ENCODE measurements at regions not wholly inside any gene's neighbourhood (a gene's known extent, or its start where the extent isn't known, plus 50 kb on each side); places are given as distances from the start of the nearest gene placed in this dataset.

DNA sequence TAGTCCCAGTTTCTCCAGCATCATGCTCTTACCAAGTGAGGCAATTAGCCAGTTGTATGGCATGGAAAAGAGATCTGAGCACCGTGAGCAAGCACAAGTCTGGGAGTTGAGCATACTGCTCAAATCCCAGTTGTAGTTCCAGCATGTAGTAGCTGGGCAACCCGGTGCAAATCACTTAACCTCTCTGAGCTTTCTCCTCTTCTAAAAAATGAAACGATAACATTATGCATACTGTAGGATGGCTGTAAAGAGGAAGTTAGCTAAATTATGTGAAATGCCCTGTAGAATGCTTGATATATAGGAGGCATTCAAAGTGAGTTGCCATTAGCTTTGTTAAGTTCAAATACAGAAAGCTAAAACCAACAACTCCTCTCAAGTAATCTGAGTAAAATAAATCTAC lies 164.0 kb upstream of the ZEB2 start:
- Histone ChIP-seq H3K27ac (ENCODE audit: low read depth, low read length) (no peak overlapping the region), H3K36me3 (ENCODE audit: control insufficient read depth, insufficient read depth, low read length) (no peaks in the 10 kb centered on the region), H3K27me3 (ENCODE audit: control insufficient read depth, insufficient read depth, low read length) (no peaks in the 10 kb centered on the region), H3K9ac (ENCODE audit: low read length) (no peak overlapping the region), H3K4me3 (ENCODE audit: low read length) (no peak overlapping the region), H3K4me1 (ENCODE audit: control insufficient read depth, insufficient read depth, low read length) (no peaks in the 10 kb centered on the region)

GRCh38 chr2:144683107-144683753 lies 163.3 kb upstream of the ZEB2 start:
- H3K4me3 ChIP-seq (ENCODE audit: low read length): no peak overlapping the region
- no peak overlapping the region for H3K27ac ChIP-seq (ENCODE audit: low read depth, low read length)
- H3K4me1 ChIP-seq (ENCODE audit: control insufficient read depth, insufficient read depth, low read length): no peaks in the 10 kb centered on the region
- H3K9ac ChIP-seq (ENCODE audit: low read length): no peak overlapping the region
- H3K27me3 ChIP-seq (ENCODE audit: control insufficient read depth, insufficient read depth, low read length): no peaks in the 10 kb centered on the region
- H3K36me3 ChIP-seq (ENCODE audit: control insufficient read depth, insufficient read depth, low read length): no peaks in the 10 kb centered on the region

GRCh38 chr2:144682248-144682647 lies 162.3 kb upstream of the ZEB2 start:
- no peak overlapping the region for H3K4me3 ChIP-seq (ENCODE audit: low read length)
- H3K27ac ChIP-seq (ENCODE audit: low read depth, low read length): no peak overlapping the region

GRCh38 chr2:144681389-144681788 lies 161.5 kb upstream of the ZEB2 start:
- Histone ChIP-seq H3K4me1 (ENCODE audit: control insufficient read depth, insufficient read depth, low read length) (no peaks in the 10 kb centered on the region), H3K9ac (ENCODE audit: low read length) (no peak overlapping the region), H3K4me3 (ENCODE audit: low read length) (no peak overlapping the region), H3K36me3 (ENCODE audit: control insufficient read depth, insufficient read depth, low read length) (no peaks in the 10 kb centered on the region), H3K27ac (ENCODE audit: low read depth, low read length) (no peak overlapping the region), H3K27me3 (ENCODE audit: control insufficient read depth, insufficient read depth, low read length) (no peaks in the 10 kb centered on the region)

More at GRCh38 chr2:144682248-144682647, 162.3 kb upstream of the ZEB2 start:
- Histone ChIP-seq H3K4me1 (ENCODE audit: control insufficient read depth, insufficient read depth, low read length) (no peaks in the 10 kb centered on the region), H3K27me3 (ENCODE audit: control insufficient read depth, insufficient read depth, low read length) (no peaks in the 10 kb centered on the region), H3K36me3 (ENCODE audit: control insufficient read depth, insufficient read depth, low read length) (no peaks in the 10 kb centered on the region), H3K9ac (ENCODE audit: low read length) (no peak overlapping the region)

DNA sequence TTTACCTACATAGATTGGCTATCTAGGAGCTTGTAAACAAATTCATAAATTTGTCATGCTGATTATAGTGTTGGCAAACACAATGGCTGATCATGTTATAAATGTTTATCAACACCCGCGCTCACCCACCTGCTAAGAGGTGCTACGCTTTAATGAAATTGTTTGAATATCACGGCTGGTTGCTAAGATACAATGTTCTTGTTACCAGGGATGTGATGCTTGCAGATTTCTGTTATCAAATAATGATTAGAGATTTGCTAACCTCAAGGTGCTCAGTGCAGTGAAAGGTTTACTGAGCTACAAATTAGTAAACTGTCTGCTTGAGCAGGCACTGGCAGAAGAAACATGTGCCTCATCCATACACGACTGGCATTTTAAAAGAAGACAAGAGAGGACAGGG lies 160.0 kb upstream of the ZEB2 start:
- H3K27me3 ChIP-seq (ENCODE audit: control insufficient read depth, insufficient read depth, low read length): no peaks in the 10 kb centered on the region
- no peaks in the 10 kb centered on the region for H3K4me1 ChIP-seq (ENCODE audit: control insufficient read depth, insufficient read depth, low read length)
- H3K36me3 ChIP-seq (ENCODE audit: control insufficient read depth, insufficient read depth, low read length): no peaks in the 10 kb centered on the region
- no peak overlapping the region for H3K4me3 ChIP-seq (ENCODE audit: low read length)
- no peak overlapping the region for H3K9ac ChIP-seq (ENCODE audit: low read length)
- no peak overlapping the region for H3K27ac ChIP-seq (ENCODE audit: low read depth, low read length)

DNA sequence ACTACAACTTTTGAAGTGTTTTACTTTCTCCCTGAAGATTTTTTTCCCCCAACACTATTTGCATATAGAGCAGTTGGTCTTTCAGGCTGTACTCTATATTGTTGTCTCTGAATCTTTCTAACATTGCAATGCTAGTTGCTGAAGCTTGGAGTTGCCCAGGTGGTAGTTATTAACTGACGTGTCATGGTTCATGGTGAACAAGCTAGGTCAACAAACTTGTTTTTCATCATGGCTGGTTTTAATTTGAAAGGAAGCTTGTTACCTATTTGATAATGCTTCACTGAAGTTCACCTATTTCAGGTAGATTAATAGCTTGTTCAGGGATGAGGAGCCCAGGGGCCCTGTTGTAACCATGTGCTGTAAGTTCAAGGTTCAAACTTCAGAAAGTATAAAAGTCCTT lies 158.8 kb upstream of the ZEB2 start:
- no peak overlapping the region for H3K9ac ChIP-seq (ENCODE audit: low read length)
- no peak overlapping the region for H3K27ac ChIP-seq (ENCODE audit: low read depth, low read length)
- H3K4me3 ChIP-seq (ENCODE audit: low read length): no peak overlapping the region
- H3K27me3 ChIP-seq (ENCODE audit: control insufficient read depth, insufficient read depth, low read length): no peaks in the 10 kb centered on the region
- no peaks in the 10 kb centered on the region for H3K36me3 ChIP-seq (ENCODE audit: control insufficient read depth, insufficient read depth, low read length)
- H3K4me1 ChIP-seq (ENCODE audit: control insufficient read depth, insufficient read depth, low read length): no peaks in the 10 kb centered on the region

DNA sequence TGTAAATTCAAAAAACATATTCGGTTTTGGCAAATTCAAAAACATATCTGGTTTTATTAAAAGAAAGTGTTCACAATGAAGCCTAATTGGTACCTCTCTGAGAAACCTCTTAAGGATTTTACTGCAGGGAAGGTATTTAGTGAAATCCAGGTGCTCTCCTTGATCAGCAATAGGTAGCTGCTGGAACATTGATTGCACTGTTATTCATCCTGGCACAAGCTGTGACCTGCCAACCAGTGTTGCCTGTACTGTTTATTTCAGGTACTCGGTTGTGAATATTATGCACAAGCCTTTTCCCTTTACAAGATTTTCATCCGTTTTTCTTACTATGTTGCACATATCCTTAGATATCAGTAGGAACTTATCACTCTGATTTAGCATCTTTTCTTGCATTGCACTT lies 155.8 kb upstream of the ZEB2 start:
- no peaks in the 10 kb centered on the region for H3K4me1 ChIP-seq (ENCODE audit: control insufficient read depth, insufficient read depth, low read length)
- H3K27me3 ChIP-seq (ENCODE audit: control insufficient read depth, insufficient read depth, low read length): no peaks in the 10 kb centered on the region
- no peak overlapping the region for H3K9ac ChIP-seq (ENCODE audit: low read length)
- H3K4me3 ChIP-seq (ENCODE audit: low read length): no peak overlapping the region
- H3K27ac ChIP-seq (ENCODE audit: low read depth, low read length): no peak overlapping the region
- H3K36me3 ChIP-seq (ENCODE audit: control insufficient read depth, insufficient read depth, low read length): no peaks in the 10 kb centered on the region

- Histone ChIP-seq H3K4me3 (ENCODE audit: low read length) (no peak overlapping the region), H3K27ac (ENCODE audit: low read depth, low read length) (no peak overlapping the region), H3K36me3 (ENCODE audit: control insufficient read depth, insufficient read depth, low read length) (no peaks in the 10 kb centered on the region), H3K4me1 (ENCODE audit: control insufficient read depth, insufficient read depth, low read length) (no peaks in the 10 kb centered on the region), H3K9ac (ENCODE audit: low read length) (no peak overlapping the region), H3K27me3 (ENCODE audit: control insufficient read depth, insufficient read depth, low read length) (no peaks in the 10 kb centered on the region)
These were observed 155.4 kb upstream of the ZEB2 start for GRCh38 chr2:144675331-144675730.

GRCh38 chr2:144674071-144674470 lies 154.2 kb upstream of the ZEB2 start:
- Histone ChIP-seq H3K4me3 (ENCODE audit: low read length) (no peak overlapping the region), H3K27ac (ENCODE audit: low read depth, low read length) (no peak overlapping the region), H3K36me3 (ENCODE audit: control insufficient read depth, insufficient read depth, low read length) (no peaks in the 10 kb centered on the region), H3K4me1 (ENCODE audit: control insufficient read depth, insufficient read depth, low read length) (no peaks in the 10 kb centered on the region), H3K9ac (ENCODE audit: low read length) (no peak overlapping the region), H3K27me3 (ENCODE audit: control insufficient read depth, insufficient read depth, low read length) (no peaks in the 10 kb centered on the region)

DNA sequence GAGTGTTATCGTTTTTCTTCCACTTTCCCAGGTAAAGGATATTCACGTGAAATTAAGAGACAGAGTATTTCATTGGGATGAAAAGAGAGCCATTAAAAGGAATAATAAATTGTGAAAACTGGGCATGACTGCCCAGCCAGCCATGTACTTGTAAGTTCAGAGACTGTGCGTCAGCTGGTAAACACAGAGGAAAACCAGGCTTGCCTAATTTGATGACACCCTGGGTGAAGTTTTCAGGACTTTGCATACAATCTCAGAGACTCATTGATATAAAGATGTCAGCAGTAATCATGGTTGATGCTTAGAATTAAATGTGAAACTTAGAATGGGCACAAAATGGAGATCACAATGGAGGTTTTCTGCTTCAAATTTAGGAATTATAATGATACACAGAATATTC lies 153.5 kb upstream of the ZEB2 start:
- Histone ChIP-seq H3K27me3 (ENCODE audit: control insufficient read depth, insufficient read depth, low read length) (no peaks in the 10 kb centered on the region), H3K27ac (ENCODE audit: low read depth, low read length) (no peak overlapping the region), H3K4me3 (ENCODE audit: low read length) (no peak overlapping the region), H3K9ac (ENCODE audit: low read length) (no peak overlapping the region), H3K4me1 (ENCODE audit: control insufficient read depth, insufficient read depth, low read length) (no peaks in the 10 kb centered on the region), H3K36me3 (ENCODE audit: control insufficient read depth, insufficient read depth, low read length) (no peaks in the 10 kb centered on the region)

- Histone ChIP-seq H3K4me1 (ENCODE audit: control insufficient read depth, insufficient read depth, low read length) (no peaks in the 10 kb centered on the region), H3K4me3 (ENCODE audit: low read length) (no peak overlapping the region), H3K27me3 (ENCODE audit: control insufficient read depth, insufficient read depth, low read length) (no peaks in the 10 kb centered on the region), H3K27ac (ENCODE audit: low read depth, low read length) (no peak overlapping the region), H3K36me3 (ENCODE audit: control insufficient read depth, insufficient read depth, low read length) (no peaks in the 10 kb centered on the region), H3K9ac (ENCODE audit: low read length) (no peak overlapping the region)
These were observed 152.0 kb upstream of the ZEB2 start for GRCh38 chr2:144671695-144672455.

GRCh38 chr2:144670738-144671137 lies 150.8 kb upstream of the ZEB2 start:
- Histone ChIP-seq H3K36me3 (ENCODE audit: control insufficient read depth, insufficient read depth, low read length) (no peaks in the 10 kb centered on the region), H3K27ac (ENCODE audit: low read depth, low read length) (no peak overlapping the region), H3K27me3 (ENCODE audit: control insufficient read depth, insufficient read depth, low read length) (no peaks in the 10 kb centered on the region), H3K4me3 (ENCODE audit: low read length) (no peak overlapping the region), H3K9ac (ENCODE audit: low read length) (no peak overlapping the region), H3K4me1 (ENCODE audit: control insufficient read depth, insufficient read depth, low read length) (no peaks in the 10 kb centered on the region)

GRCh38 chr2:144670080-144670479 lies 150.2 kb upstream of the ZEB2 start:
- Histone ChIP-seq H3K4me1 (ENCODE audit: control insufficient read depth, insufficient read depth, low read length) (no peaks in the 10 kb centered on the region), H3K27me3 (ENCODE audit: control insufficient read depth, insufficient read depth, low read length) (no peaks in the 10 kb centered on the region), H3K9ac (ENCODE audit: low read length) (no peak overlapping the region), H3K27ac (ENCODE audit: low read depth, low read length) (no peak overlapping the region), H3K36me3 (ENCODE audit: control insufficient read depth, insufficient read depth, low read length) (no peaks in the 10 kb centered on the region), H3K4me3 (ENCODE audit: low read length) (no peak overlapping the region)

Measured in rectal smooth muscle tissue (tissue), 1 donor.